ENCODE measurements at regions not wholly inside any gene's neighbourhood (a gene's known extent, or its start where the extent isn't known, plus 50 kb on each side); places are given as distances from the start of the nearest gene placed in this dataset.

- no peak overlapping the region for H3K4me3 ChIP-seq (ENCODE audit: low read depth, low read length, poor library complexity, severe bottlenecking)
- H3F3A ChIP-seq (ENCODE audit: insufficient read depth, low read length): no peaks in the 10 kb centered on the region
- H3K27me3 ChIP-seq (ENCODE audit: insufficient read depth, low read length): no peaks in the 10 kb centered on the region
- TF ChIP-seq EZH2 (IDR thresholded peaks at IDR 0.05; ENCODE audit: borderline replicate concordance, low read length): no peak
- TF ChIP-seq CTCF (IDR thresholded peaks at IDR 0.05; ENCODE audit: low read length): no peak
- no peaks in the 10 kb centered on the region for H3K36me3 ChIP-seq (ENCODE audit: insufficient read depth, low read length)
- no peaks in the 10 kb centered on the region for H3K9me3 ChIP-seq (ENCODE audit: low read length)
- no peak overlapping the region for H3K27ac ChIP-seq (ENCODE audit: low read depth, low read length, poor library complexity, severe bottlenecking)
- H3K9ac ChIP-seq (ENCODE audit: low read length): no peak overlapping the region
- peaks cover 5% of the 10 kb centered on the region for H3K4me1 ChIP-seq (ENCODE audit: insufficient read depth, low read length, severe bottlenecking)
- no peak overlapping the region for H3K4me2 ChIP-seq (ENCODE audit: low read length)
- no peaks in the 10 kb centered on the region for H3K79me2 ChIP-seq (ENCODE audit: insufficient read depth, low read length)
- H4K20me1 ChIP-seq (ENCODE audit: insufficient read depth, low read length): no peaks in the 10 kb centered on the region
- H2AFZ ChIP-seq (ENCODE audit: low read length): no peak overlapping the region
- H3K9me2 ChIP-seq (ENCODE audit: low read depth, low read length): no peaks in the 10 kb centered on the region
These were observed 120.3 kb downstream of the GYPC start for GRCh38 chr2:126776255-126776654.

DNA sequence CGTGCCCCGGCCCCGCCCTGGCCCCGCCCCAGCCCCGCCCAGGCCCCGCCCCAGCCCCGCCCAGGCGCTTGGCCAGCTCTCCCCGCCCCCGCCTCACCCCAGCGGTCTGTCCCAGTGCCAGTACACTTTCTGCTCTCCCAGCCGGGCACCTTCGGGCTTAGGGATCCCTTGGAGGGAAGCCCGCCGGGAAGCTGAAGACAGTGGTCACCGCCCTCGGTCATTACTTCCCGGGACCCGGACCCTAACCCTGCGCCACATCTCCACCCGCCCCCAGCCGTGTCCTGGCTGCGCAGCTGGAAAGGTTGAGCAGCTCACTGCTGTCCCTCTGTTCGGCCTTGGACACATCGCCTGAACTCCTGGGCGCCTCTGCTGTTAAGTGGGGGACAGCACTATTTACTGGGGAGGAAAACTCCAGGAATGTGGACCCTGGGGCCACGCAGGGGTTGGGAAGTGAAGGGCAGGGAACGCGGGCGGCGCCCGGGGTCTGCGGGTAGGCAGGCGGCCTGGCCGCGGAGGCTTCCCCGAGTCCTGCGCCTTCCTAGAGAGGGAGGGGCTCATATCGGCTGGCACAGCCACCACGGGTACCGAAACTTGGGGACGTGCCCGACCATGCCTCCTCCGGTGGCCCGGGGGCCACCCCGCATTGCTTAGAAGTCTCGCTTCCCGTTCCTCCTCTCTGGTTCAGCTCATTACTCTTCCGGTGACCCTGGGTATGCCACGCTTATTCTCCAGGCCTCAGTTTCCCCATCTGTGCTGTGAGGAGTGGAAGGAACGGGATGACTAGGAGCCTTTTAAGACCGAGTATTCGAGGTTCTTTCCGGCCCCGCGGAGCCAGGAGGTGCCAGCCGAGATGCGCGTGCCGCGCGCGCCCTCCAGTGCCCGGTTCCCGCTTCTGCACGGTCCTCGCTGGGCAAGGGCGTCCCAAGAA lies 121.0 kb downstream of the GYPC start:
- Histone ChIP-seq H3K4me1 (ENCODE audit: insufficient read depth, low read length, severe bottlenecking) (peaks cover 5% of the 10 kb centered on the region), H3K9ac (ENCODE audit: low read length) (no peak overlapping the region), H3K9me2 (ENCODE audit: low read depth, low read length) (no peaks in the 10 kb centered on the region), H3K27ac (ENCODE audit: low read depth, low read length, poor library complexity, severe bottlenecking) (no peak overlapping the region), H4K20me1 (ENCODE audit: insufficient read depth, low read length) (no peaks in the 10 kb centered on the region), H3K4me3 (ENCODE audit: low read depth, low read length, poor library complexity, severe bottlenecking) (no peak overlapping the region), H3K36me3 (ENCODE audit: insufficient read depth, low read length) (no peaks in the 10 kb centered on the region), H3K9me3 (ENCODE audit: low read length) (no peaks in the 10 kb centered on the region), H3K27me3 (ENCODE audit: insufficient read depth, low read length) (no peaks in the 10 kb centered on the region), H3K4me2 (ENCODE audit: low read length) (peak overlapping the region; percentile 17; the same call in 1 of the 2 replicates), H3K79me2 (ENCODE audit: insufficient read depth, low read length) (no peaks in the 10 kb centered on the region), H2AFZ (ENCODE audit: low read length) (no peak overlapping the region), H3F3A (ENCODE audit: insufficient read depth, low read length) (no peaks in the 10 kb centered on the region)
- TF ChIP-seq CTCF (IDR thresholded peaks at IDR 0.05; ENCODE audit: low read length): peak; percentile 97
- no peak for TF ChIP-seq EZH2 (IDR thresholded peaks at IDR 0.05; ENCODE audit: borderline replicate concordance, low read length)

- Histone ChIP-seq H3K27ac (ENCODE audit: low read depth, low read length, poor library complexity, severe bottlenecking) (no peak overlapping the region), H3K4me1 (ENCODE audit: insufficient read depth, low read length, severe bottlenecking) (peaks cover 5% of the 10 kb centered on the region), H2AFZ (ENCODE audit: low read length) (no peak overlapping the region), H3F3A (ENCODE audit: insufficient read depth, low read length) (no peaks in the 10 kb centered on the region), H3K9me2 (ENCODE audit: low read depth, low read length) (no peaks in the 10 kb centered on the region), H3K36me3 (ENCODE audit: insufficient read depth, low read length) (no peaks in the 10 kb centered on the region), H3K4me3 (ENCODE audit: low read depth, low read length, poor library complexity, severe bottlenecking) (no peak overlapping the region), H3K27me3 (ENCODE audit: insufficient read depth, low read length) (no peaks in the 10 kb centered on the region), H3K9ac (ENCODE audit: low read length) (no peak overlapping the region), H3K4me2 (ENCODE audit: low read length) (no peak overlapping the region), H3K9me3 (ENCODE audit: low read length) (no peaks in the 10 kb centered on the region), H3K79me2 (ENCODE audit: insufficient read depth, low read length) (no peaks in the 10 kb centered on the region), H4K20me1 (ENCODE audit: insufficient read depth, low read length) (no peaks in the 10 kb centered on the region)
- TF ChIP-seq EZH2 (IDR thresholded peaks at IDR 0.05; ENCODE audit: borderline replicate concordance, low read length) (no peak), CTCF (IDR thresholded peaks at IDR 0.05; ENCODE audit: low read length) (no peak)
These were observed 121.1 kb upstream of the TEX51 start for GRCh38 chr2:126777620-126777978.

Measured in OCI-LY1 (cell line).